ENCODE measurements at regions not wholly inside any gene's neighbourhood (a gene's known extent, or its start where the extent isn't known, plus 50 kb on each side); places are given as distances from the start of the nearest gene placed in this dataset.

GRCh38 chr6:81326881-81327561, 425.5 kb downstream of the TENT5A start:
- no peak for DNase-seq (ENCODE audit: low read depth, low spot score)
- no peak overlapping the region for H3K9ac ChIP-seq (ENCODE audit: insufficient read length, low read depth)
- H3K4me3 ChIP-seq (ENCODE audit: insufficient read length, low read depth), result no peak overlapping the region
- H3K36me3 ChIP-seq (ENCODE audit: insufficient read depth, insufficient read length, low read length), result no peaks in the 10 kb centered on the region
- no peaks in the 10 kb centered on the region for H3K4me1 ChIP-seq (ENCODE audit: insufficient read depth, insufficient read length)
- H3K9me3 ChIP-seq (ENCODE audit: insufficient read depth, low read length), result no peaks in the 10 kb centered on the region
- no peak for TF ChIP-seq SUZ12 (IDR thresholded peaks at IDR 0.05; ENCODE audit: extremely low read depth, insufficient read depth, insufficient read length)
- TF ChIP-seq YY1 (IDR thresholded peaks at IDR 0.05; ENCODE audit: insufficient read depth, insufficient read length), result no peak
- no peak for TF ChIP-seq ZNF274 (IDR thresholded peaks at IDR 0.05; ENCODE audit: low read depth, low read length)
- no peaks in the 10 kb centered on the region for H3K27me3 ChIP-seq (ENCODE audit: insufficient read depth, insufficient read length)

- H3K36me3 ChIP-seq (ENCODE audit: insufficient read depth, insufficient read length, low read length), result no peaks in the 10 kb centered on the region
- no peak overlapping the region for H3K9ac ChIP-seq (ENCODE audit: insufficient read length, low read depth)
- no peaks in the 10 kb centered on the region for H3K27me3 ChIP-seq (ENCODE audit: insufficient read depth, insufficient read length)
- TF ChIP-seq SUZ12 (IDR thresholded peaks at IDR 0.05; ENCODE audit: extremely low read depth, insufficient read depth, insufficient read length), result no peak
- TF ChIP-seq ZNF274 (IDR thresholded peaks at IDR 0.05; ENCODE audit: low read depth, low read length), result no peak
- TF ChIP-seq YY1 (IDR thresholded peaks at IDR 0.05; ENCODE audit: insufficient read depth, insufficient read length), result no peak
- no peak for DNase-seq (ENCODE audit: low read depth, low spot score)
- H3K9me3 ChIP-seq (ENCODE audit: insufficient read depth, low read length), result no peaks in the 10 kb centered on the region
- no peak overlapping the region for H3K4me3 ChIP-seq (ENCODE audit: insufficient read length, low read depth)
- H3K4me1 ChIP-seq (ENCODE audit: insufficient read depth, insufficient read length), result no peaks in the 10 kb centered on the region
These were observed 442.7 kb downstream of the TENT5A start for GRCh38 chr6:81309811-81310210.

- TF ChIP-seq ZNF274 (IDR thresholded peaks at IDR 0.05; ENCODE audit: low read depth, low read length), result no peak
- TF ChIP-seq SUZ12 (IDR thresholded peaks at IDR 0.05; ENCODE audit: extremely low read depth, insufficient read depth, insufficient read length), result no peak
- no peak for TF ChIP-seq YY1 (IDR thresholded peaks at IDR 0.05; ENCODE audit: insufficient read depth, insufficient read length)
- Histone ChIP-seq H3K4me1 (ENCODE audit: insufficient read depth, insufficient read length) (no peaks in the 10 kb centered on the region), H3K36me3 (ENCODE audit: insufficient read depth, insufficient read length, low read length) (no peaks in the 10 kb centered on the region), H3K27me3 (ENCODE audit: insufficient read depth, insufficient read length) (no peaks in the 10 kb centered on the region), H3K9ac (ENCODE audit: insufficient read length, low read depth) (no peak overlapping the region), H3K4me3 (ENCODE audit: insufficient read length, low read depth) (no peak overlapping the region), H3K9me3 (ENCODE audit: insufficient read depth, low read length) (no peaks in the 10 kb centered on the region)
- DNase-seq (ENCODE audit: low read depth, low spot score), result no peak
These were observed 443.8 kb downstream of the TENT5A start for GRCh38 chr6:81308577-81309279.

GRCh38 chr6:81307651-81308214, 444.7 kb downstream of the TENT5A start:
- Histone ChIP-seq H3K9ac (ENCODE audit: insufficient read length, low read depth) (no peak overlapping the region), H3K36me3 (ENCODE audit: insufficient read depth, insufficient read length, low read length) (no peaks in the 10 kb centered on the region), H3K4me1 (ENCODE audit: insufficient read depth, insufficient read length) (no peaks in the 10 kb centered on the region), H3K4me3 (ENCODE audit: insufficient read length, low read depth) (no peak overlapping the region), H3K9me3 (ENCODE audit: insufficient read depth, low read length) (no peaks in the 10 kb centered on the region), H3K27me3 (ENCODE audit: insufficient read depth, insufficient read length) (no peaks in the 10 kb centered on the region)
- no peak for DNase-seq (ENCODE audit: low read depth, low spot score)
- no peak for TF ChIP-seq ZNF274 (IDR thresholded peaks at IDR 0.05; ENCODE audit: low read depth, low read length)
- no peak for TF ChIP-seq YY1 (IDR thresholded peaks at IDR 0.05; ENCODE audit: insufficient read depth, insufficient read length)
- TF ChIP-seq SUZ12 (IDR thresholded peaks at IDR 0.05; ENCODE audit: extremely low read depth, insufficient read depth, insufficient read length), result no peak

- no peak for TF ChIP-seq YY1 (IDR thresholded peaks at IDR 0.05; ENCODE audit: insufficient read depth, insufficient read length)
- no peak for TF ChIP-seq SUZ12 (IDR thresholded peaks at IDR 0.05; ENCODE audit: extremely low read depth, insufficient read depth, insufficient read length)
- TF ChIP-seq ZNF274 (IDR thresholded peaks at IDR 0.05; ENCODE audit: low read depth, low read length), result no peak
- Histone ChIP-seq H3K4me3 (ENCODE audit: insufficient read length, low read depth) (no peak overlapping the region), H3K9ac (ENCODE audit: insufficient read length, low read depth) (no peak overlapping the region), H3K9me3 (ENCODE audit: insufficient read depth, low read length) (no peaks in the 10 kb centered on the region), H3K4me1 (ENCODE audit: insufficient read depth, insufficient read length) (no peaks in the 10 kb centered on the region), H3K27me3 (ENCODE audit: insufficient read depth, insufficient read length) (no peaks in the 10 kb centered on the region), H3K36me3 (ENCODE audit: insufficient read depth, insufficient read length, low read length) (no peaks in the 10 kb centered on the region)
- no peak for DNase-seq (ENCODE audit: low read depth, low spot score)
These were observed 448.0 kb downstream of the TENT5A start for GRCh38 chr6:81304466-81304865.

- DNase-seq (ENCODE audit: low read depth, low spot score), result no peak
- Histone ChIP-seq H3K4me3 (ENCODE audit: insufficient read length, low read depth) (no peak overlapping the region), H3K27me3 (ENCODE audit: insufficient read depth, insufficient read length) (no peaks in the 10 kb centered on the region), H3K9me3 (ENCODE audit: insufficient read depth, low read length) (no peaks in the 10 kb centered on the region), H3K4me1 (ENCODE audit: insufficient read depth, insufficient read length) (no peaks in the 10 kb centered on the region), H3K9ac (ENCODE audit: insufficient read length, low read depth) (no peak overlapping the region), H3K36me3 (ENCODE audit: insufficient read depth, insufficient read length, low read length) (no peaks in the 10 kb centered on the region)
- TF ChIP-seq ZNF274 (IDR thresholded peaks at IDR 0.05; ENCODE audit: low read depth, low read length), result no peak
- TF ChIP-seq YY1 (IDR thresholded peaks at IDR 0.05; ENCODE audit: insufficient read depth, insufficient read length), result no peak
- no peak for TF ChIP-seq SUZ12 (IDR thresholded peaks at IDR 0.05; ENCODE audit: extremely low read depth, insufficient read depth, insufficient read length)
These were observed 451.5 kb downstream of the TENT5A start for GRCh38 chr6:81300961-81301360.

GRCh38 chr6:81298751-81299150, 453.7 kb downstream of the TENT5A start:
- DNase-seq (ENCODE audit: low read depth, low spot score), result no peak
- no peaks in the 10 kb centered on the region for H3K4me1 ChIP-seq (ENCODE audit: insufficient read depth, insufficient read length)
- no peaks in the 10 kb centered on the region for H3K36me3 ChIP-seq (ENCODE audit: insufficient read depth, insufficient read length, low read length)
- no peak overlapping the region for H3K9ac ChIP-seq (ENCODE audit: insufficient read length, low read depth)
- TF ChIP-seq ZNF274 (IDR thresholded peaks at IDR 0.05; ENCODE audit: low read depth, low read length) (no peak), SUZ12 (IDR thresholded peaks at IDR 0.05; ENCODE audit: extremely low read depth, insufficient read depth, insufficient read length) (no peak), YY1 (IDR thresholded peaks at IDR 0.05; ENCODE audit: insufficient read depth, insufficient read length) (no peak)
- no peaks in the 10 kb centered on the region for H3K27me3 ChIP-seq (ENCODE audit: insufficient read depth, insufficient read length)
- H3K4me3 ChIP-seq (ENCODE audit: insufficient read length, low read depth), result no peak overlapping the region
- no peaks in the 10 kb centered on the region for H3K9me3 ChIP-seq (ENCODE audit: insufficient read depth, low read length)

All from NT2/D1 (cell line).